PC-9 (cell line): ENCODE measurements at regions not wholly inside any gene's neighbourhood (a gene's known extent, or its start where the extent isn't known, plus 50 kb on each side); places are given as distances from the start of the nearest gene placed in this dataset.

Experiments used
- BruUV-seq: library from RNA; stranded (reverse); fragments of 400-500 nt; replicated peaks from 2 replicates; lab custom pipeline; 2021; lab: Mats Ljungman, UMichigan
- CTCF ChIA-PET: fragments of 300-600 bp; sonication (Branson Sonifier 250); formaldehyde crosslinking; loops from one replicate; lab custom pipeline; 2022; ENCODE audit warnings: antibody characterized with exemption; lab: Charles Lee
- POLR2A ChIA-PET: fragments of 300-600 bp; sonication (Branson Sonifier 250); formaldehyde crosslinking; loops from one replicate; lab custom pipeline; 2022; ENCODE audit warnings: antibody characterized with exemption; ENCODE audit not compliant: unreplicated experiment; lab: Charles Lee
- DNase-seq, 2 experiments: peaks; one replicate each; pipeline versions ENCODE4 v3.0.0 to v3.0.0-alpha.2; 2015 to 2022; ENCODE audit warnings: mixed read lengths in 1 of 2
- H2AFZ ChIP-seq: fragments of 200-600 bp; sonication (generic); 2 replicates; pipeline ENCODE4 v1.8.1; 2017; ENCODE audit warnings: antibody characterized with exemption
- H3F3A ChIP-seq: fragments of 200-600 bp; sonication (generic); 2 replicates; pipeline ENCODE4 v1.8.1; 2017; ENCODE audit warnings: antibody characterized with exemption, mild to moderate bottlenecking, low read depth; ENCODE audit not compliant: insufficient read depth
- H3K27ac ChIP-seq: fragments of 200-600 bp; sonication (generic); 2 replicates; pipeline ENCODE4 v1.6.1; 2016; ENCODE audit warnings: mixed run types
- H3K27me3 ChIP-seq: fragments of 200-600 bp; sonication (generic); 2 replicates; pipeline ENCODE4 v1.6.1; 2016; ENCODE audit warnings: low read depth, mixed run types; ENCODE audit not compliant: insufficient read depth
- H3K36me3 ChIP-seq: fragments of 200-600 bp; sonication (generic); 2 replicates; pipeline ENCODE4 v1.6.1; 2016; ENCODE audit warnings: low read depth, mixed run types
- H3K4me1 ChIP-seq: fragments of 200-600 bp; sonication (generic); replicated peaks from 2 replicates; pipeline ENCODE4 v1.6.1; 2016; ENCODE audit warnings: mixed run types; ENCODE audit not compliant: insufficient read depth
- H3K4me2 ChIP-seq: fragments of 200-600 bp; sonication (generic); 2 replicates; pipeline ENCODE4 v1.6.1; 2017; ENCODE audit warnings: mixed run types
- H3K4me3 ChIP-seq: fragments of 200-600 bp; sonication (generic); 2 replicates; pipeline ENCODE4 v1.6.1; 2016; ENCODE audit warnings: mixed run types
- H3K79me2 ChIP-seq: fragments of 200-600 bp; sonication (generic); 2 replicates; pipeline ENCODE4 v1.6.1; 2017; ENCODE audit warnings: low read depth, mixed run types
- H3K9me2 ChIP-seq: fragments of 200-600 bp; sonication (generic); 2 replicates; pipeline ENCODE4 v1.8.1; 2017; ENCODE audit warnings: mild to moderate bottlenecking; ENCODE audit not compliant: insufficient read depth
- H3K9me3 ChIP-seq: fragments of 200-600 bp; sonication (generic); 2 replicates; pipeline ENCODE4 v1.8.1; 2016; ENCODE audit warnings: low read depth; ENCODE audit not compliant: insufficient read depth
- H4K20me1 ChIP-seq: fragments of 200-600 bp; sonication (generic); 2 replicates; pipeline ENCODE4 v1.8.1; 2017; ENCODE audit not compliant: insufficient read depth
- EZH2 ChIP-seq: fragments of 200-600 bp; sonication (generic); IDR thresholded peaks from 2 replicates; pipeline ENCODE4 v1.8.0; 2017; ENCODE audit warnings: antibody characterized with exemption, low read depth
- intact Hi-C: fragments of 100-400 bp; cut with micrococcal nuclease; formaldehyde crosslinking; loops from one replicate; pipeline ENCODE4 v1.10.0; 2022; ENCODE audit not compliant: unreplicated experiment
- TF ChIP-seq, protein P1 (sequence below): fragments of 200-600 bp; sonication (generic); conservative IDR thresholded peaks from 2 replicates; pipeline ENCODE4 v1.6.1; 2017; ENCODE audit warnings: mixed run types, antibody characterized with exemption, mild to moderate bottlenecking, moderate library complexity

DNA sequence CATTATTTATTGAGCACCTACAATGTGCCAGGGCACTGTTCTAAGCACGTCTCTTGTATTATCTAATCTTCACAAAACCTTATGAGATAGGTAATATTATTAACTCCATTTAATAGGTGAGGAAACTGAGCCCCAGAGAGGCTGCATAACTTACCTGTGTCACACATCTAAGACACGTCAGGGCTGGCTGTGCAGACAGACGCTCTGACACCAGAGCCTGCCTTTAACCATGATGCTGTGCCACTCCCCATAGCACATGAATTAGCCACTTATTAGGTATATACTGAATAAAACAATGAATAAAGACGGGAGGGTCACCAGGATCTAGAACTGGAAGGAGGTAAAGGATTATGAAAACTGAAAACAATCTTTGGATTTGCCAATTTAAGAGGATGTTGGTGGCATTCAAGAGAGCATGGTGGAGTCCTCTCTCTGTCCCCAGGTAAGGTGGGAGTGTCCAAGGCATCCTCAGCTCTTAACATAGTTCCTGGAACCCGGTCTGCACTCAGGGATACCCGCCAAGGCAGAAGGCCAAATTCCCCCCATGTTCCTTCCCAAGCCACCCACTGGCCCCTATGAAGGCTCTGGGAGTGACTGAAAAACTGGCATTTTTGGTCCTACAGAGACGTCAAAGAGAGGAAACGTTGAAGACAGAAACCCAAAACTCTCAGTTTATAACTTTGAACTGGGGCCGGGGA lies 479.7 kb downstream of the FOXO1 start:
- no peaks in the 10 kb centered on the region for H3F3A ChIP-seq
- BruUV-seq, result no TSS peak
- H3K4me2 ChIP-seq, result no peak overlapping the region
- TF ChIP-seq EZH2, result no peak
- TF ChIP-seq, protein P1, sequence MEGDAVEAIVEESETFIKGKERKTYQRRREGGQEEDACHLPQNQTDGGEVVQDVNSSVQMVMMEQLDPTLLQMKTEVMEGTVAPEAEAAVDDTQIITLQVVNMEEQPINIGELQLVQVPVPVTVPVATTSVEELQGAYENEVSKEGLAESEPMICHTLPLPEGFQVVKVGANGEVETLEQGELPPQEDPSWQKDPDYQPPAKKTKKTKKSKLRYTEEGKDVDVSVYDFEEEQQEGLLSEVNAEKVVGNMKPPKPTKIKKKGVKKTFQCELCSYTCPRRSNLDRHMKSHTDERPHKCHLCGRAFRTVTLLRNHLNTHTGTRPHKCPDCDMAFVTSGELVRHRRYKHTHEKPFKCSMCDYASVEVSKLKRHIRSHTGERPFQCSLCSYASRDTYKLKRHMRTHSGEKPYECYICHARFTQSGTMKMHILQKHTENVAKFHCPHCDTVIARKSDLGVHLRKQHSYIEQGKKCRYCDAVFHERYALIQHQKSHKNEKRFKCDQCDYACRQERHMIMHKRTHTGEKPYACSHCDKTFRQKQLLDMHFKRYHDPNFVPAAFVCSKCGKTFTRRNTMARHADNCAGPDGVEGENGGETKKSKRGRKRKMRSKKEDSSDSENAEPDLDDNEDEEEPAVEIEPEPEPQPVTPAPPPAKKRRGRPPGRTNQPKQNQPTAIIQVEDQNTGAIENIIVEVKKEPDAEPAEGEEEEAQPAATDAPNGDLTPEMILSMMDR, result no peak
- H3K79me2 ChIP-seq, result no peaks in the 10 kb centered on the region
- ChIA-PET CTCF (no interaction called here), POLR2A (no interaction called here)
- no peaks in the 10 kb centered on the region for H4K20me1 ChIP-seq
- no peaks in the 10 kb centered on the region for H3K9me2 ChIP-seq
- no peaks in the 10 kb centered on the region for H3K27me3 ChIP-seq
- no peaks in the 10 kb centered on the region for H3K36me3 ChIP-seq
- no peak overlapping the region for H2AFZ ChIP-seq
- no peaks in the 10 kb centered on the region for H3K9me3 ChIP-seq
- H3K4me1 ChIP-seq, result no peaks in the 10 kb centered on the region
- no peak for DNase-seq
- intact Hi-C loops, result no loop called here
- H3K4me3 ChIP-seq, result no peak overlapping the region
- H3K27ac ChIP-seq, result no peak overlapping the region

DNA sequence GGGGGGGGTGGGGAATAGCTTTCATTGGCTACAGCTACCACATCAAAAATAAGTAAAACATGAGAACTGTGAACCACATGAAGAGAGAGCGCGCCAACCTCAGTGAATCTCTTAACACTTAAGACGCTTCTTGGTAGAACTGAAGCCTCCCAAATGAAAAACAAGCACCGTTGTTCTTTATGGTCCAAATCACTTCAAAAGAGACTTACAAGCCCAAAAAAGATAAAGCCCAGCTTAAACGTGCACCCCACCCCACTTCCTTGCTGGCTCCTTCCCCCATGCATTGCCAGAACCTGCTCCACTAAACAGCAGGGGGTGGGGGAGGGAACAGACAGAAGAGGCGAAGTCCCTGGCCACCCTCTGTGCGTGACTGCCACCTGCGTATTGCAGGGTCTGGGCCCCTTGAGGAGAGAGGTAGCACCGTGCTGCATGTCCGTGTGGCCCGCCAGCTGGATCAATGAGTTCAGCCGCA lies 479.1 kb downstream of the FOXO1 start:
- no peak overlapping the region for H2AFZ ChIP-seq
- DNase-seq, result no peak
- no peaks in the 10 kb centered on the region for H3K9me2 ChIP-seq
- no peaks in the 10 kb centered on the region for H3K4me1 ChIP-seq
- intact Hi-C loops, result no loop called here
- H3K27me3 ChIP-seq, result no peaks in the 10 kb centered on the region
- no peaks in the 10 kb centered on the region for H4K20me1 ChIP-seq
- no peak overlapping the region for H3K27ac ChIP-seq
- CTCF ChIA-PET, result no interaction called here
- no peaks in the 10 kb centered on the region for H3K79me2 ChIP-seq
- H3F3A ChIP-seq, result no peaks in the 10 kb centered on the region
- no peak overlapping the region for H3K4me2 ChIP-seq
- no peaks in the 10 kb centered on the region for H3K36me3 ChIP-seq
- no TSS peak for BruUV-seq
- H3K4me3 ChIP-seq, result no peak overlapping the region
- POLR2A ChIA-PET, result no interaction called here
- TF ChIP-seq, protein P1, result no peak
- no peak for TF ChIP-seq EZH2
- no peaks in the 10 kb centered on the region for H3K9me3 ChIP-seq

DNA sequence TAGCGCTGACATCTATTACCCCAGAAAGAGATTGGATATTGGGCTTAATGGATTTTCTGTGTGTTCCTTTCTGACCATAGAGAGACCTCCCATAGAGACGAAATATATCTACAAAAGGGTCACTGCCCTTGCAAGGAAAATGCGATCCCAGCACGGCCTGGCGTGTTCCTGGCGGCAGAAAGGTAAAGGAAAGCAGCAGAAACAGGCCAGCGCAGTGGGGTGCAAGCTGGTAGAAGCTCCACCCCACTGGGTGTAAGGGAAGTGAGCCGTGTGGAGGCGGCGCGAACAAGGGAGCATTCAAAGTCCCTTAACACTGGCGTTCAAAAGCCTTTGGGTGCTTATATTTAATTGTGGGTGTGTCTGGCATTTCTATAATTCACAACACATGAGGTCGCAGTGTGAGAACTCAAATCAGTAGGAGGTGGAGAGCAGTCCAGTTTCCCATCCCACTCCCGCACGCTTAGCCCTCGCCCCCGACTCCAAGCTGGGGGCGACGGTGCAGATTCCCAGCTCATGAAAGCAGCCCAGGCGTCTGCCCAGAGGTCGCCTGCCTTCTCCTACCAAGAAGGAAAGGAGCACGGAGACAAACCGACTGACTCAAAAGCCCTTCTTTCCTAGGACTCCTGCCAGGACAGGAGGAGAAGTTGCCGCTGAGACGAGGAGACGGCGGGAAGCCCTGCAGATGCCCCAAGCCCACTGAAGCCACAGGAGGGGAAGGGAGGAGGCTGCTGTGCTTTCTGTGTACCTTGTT lies 478.4 kb downstream of the FOXO1 start:
- no peaks in the 10 kb centered on the region for H3K9me2 ChIP-seq
- H2AFZ ChIP-seq, result no peak overlapping the region
- H3K79me2 ChIP-seq, result no peaks in the 10 kb centered on the region
- no peak for TF ChIP-seq EZH2
- TF ChIP-seq, protein P1, result no peak
- no peak for DNase-seq
- H3K4me3 ChIP-seq, result no peak overlapping the region
- H3K27me3 ChIP-seq, result no peaks in the 10 kb centered on the region
- no peaks in the 10 kb centered on the region for H3K9me3 ChIP-seq
- H3K36me3 ChIP-seq, result no peaks in the 10 kb centered on the region
- ChIA-PET POLR2A (no interaction called here), CTCF (no interaction called here)
- H3K27ac ChIP-seq, result no peak overlapping the region
- no peaks in the 10 kb centered on the region for H3F3A ChIP-seq
- intact Hi-C loops, result no loop called here
- H3K4me1 ChIP-seq, result no peaks in the 10 kb centered on the region
- H3K4me2 ChIP-seq, result no peak overlapping the region
- no peaks in the 10 kb centered on the region for H4K20me1 ChIP-seq
- no TSS peak for BruUV-seq
